ENCODE measurements at regions not wholly inside any gene's neighbourhood (a gene's known extent, or its start where the extent isn't known, plus 50 kb on each side); places are given as distances from the start of the nearest gene placed in this dataset.

DNA sequence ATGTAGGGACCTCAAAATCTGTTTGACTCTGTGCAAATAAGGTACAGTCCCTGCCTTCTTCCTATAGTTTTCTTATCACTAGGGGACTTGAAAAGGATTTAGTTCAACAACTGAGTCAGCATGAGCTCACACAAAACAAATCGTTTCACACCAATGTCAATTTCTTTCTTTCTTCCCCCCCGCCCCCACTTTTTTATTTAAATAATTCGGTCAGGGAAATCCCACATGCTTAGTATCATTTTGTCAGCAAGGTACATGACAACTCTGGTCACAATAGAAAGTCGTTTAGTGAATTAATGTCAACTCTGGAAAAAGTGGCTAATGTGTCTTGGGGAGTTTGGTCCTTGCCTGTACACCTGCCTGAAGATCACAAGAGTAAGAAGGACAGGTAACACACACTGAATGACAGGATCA is 232.2 kb upstream of the PLEKHG7 start:
- Mint-ChIP-seq H3K4me3 (ENCODE audit: unreplicated experiment) (no peak overlapping the region), H3K9me3 (ENCODE audit: unreplicated experiment) (no peaks in the 10 kb centered on the region), H3K27me3 (ENCODE audit: insufficient read depth, unreplicated experiment) (no peaks in the 10 kb centered on the region), H3K36me3 (ENCODE audit: insufficient read depth, unreplicated experiment) (no peaks in the 10 kb centered on the region), H3K27ac (ENCODE audit: low read depth, unreplicated experiment) (no peak overlapping the region), H3K4me1 (ENCODE audit: insufficient read depth, unreplicated experiment) (peaks cover 10% of the 10 kb centered on the region)
- no TSS peak for BruUV-seq (replicated peaks)
- ChIA-PET CTCF (interaction anchor here (0.7 kb wide), 1 partner anchor 52 kb away, joined by 3 read pairs; no protein-coding TSS in a partner anchor), POLR2A (no interaction called here)
- intact Hi-C loops (cut with micrococcal nuclease): no loop called here
- no peak for DNase-seq (ENCODE audit: unreplicated experiment)
- TF ChIP-seq CTCF (IDR thresholded peaks at IDR 0.05; ENCODE audit: unreplicated experiment): no peak

GRCh38 chr12:92469837-92470236 is 233.0 kb upstream of the PLEKHG7 start:
- TF ChIP-seq CTCF (IDR thresholded peaks at IDR 0.05; ENCODE audit: unreplicated experiment): no peak
- no peaks in the 10 kb centered on the region for H3K9me3 Mint-ChIP-seq (ENCODE audit: unreplicated experiment)
- H3K27ac Mint-ChIP-seq (ENCODE audit: low read depth, unreplicated experiment): no peak overlapping the region
- ChIA-PET POLR2A (no interaction called here), CTCF (interaction anchor here (0.6 kb wide), 2 partner anchors 268 to 323 kb away, joined by 3 read pairs; no protein-coding TSS in a partner anchor)
- peak; percentile 16 for DNase-seq (ENCODE audit: unreplicated experiment)
- H3K36me3 Mint-ChIP-seq (ENCODE audit: insufficient read depth, unreplicated experiment): no peaks in the 10 kb centered on the region
- peaks cover 12% of the 10 kb centered on the region for H3K4me1 Mint-ChIP-seq (ENCODE audit: insufficient read depth, unreplicated experiment)
- intact Hi-C loops (cut with micrococcal nuclease): no loop called here
- no TSS peak for BruUV-seq (replicated peaks)
- no peaks in the 10 kb centered on the region for H3K27me3 Mint-ChIP-seq (ENCODE audit: insufficient read depth, unreplicated experiment)
- no peak overlapping the region for H3K4me3 Mint-ChIP-seq (ENCODE audit: unreplicated experiment)

DNA sequence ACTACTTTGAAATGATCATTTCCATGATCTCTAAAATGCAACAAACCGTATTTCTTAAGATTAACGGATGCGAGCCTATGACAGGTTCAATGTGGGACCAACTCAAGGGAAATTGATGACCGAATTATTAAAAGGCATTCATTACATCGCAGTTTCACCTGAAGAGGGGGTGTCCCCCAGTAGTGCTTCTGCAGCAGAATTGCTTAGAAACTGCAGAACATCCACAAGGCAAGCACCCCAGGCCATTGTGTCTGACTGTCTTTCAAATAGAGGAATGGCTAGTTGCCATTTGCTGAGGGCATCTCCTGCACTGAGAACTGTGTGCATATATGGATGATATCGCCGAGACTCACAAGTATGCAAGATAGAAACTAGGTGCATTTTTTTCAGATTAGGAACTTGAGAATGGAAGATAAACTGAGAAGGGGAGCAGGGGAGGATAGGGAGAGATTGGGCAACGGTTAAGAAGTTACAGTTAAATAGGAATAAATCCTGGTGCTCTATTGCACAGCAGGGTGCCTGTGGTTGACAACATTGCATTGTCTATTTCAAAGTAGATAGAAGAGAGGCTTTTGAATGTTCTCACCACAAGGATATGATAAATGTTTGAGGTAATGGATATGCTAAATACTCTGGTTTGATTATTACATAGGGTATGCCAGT is 234.3 kb upstream of the PLEKHG7 start:
- POLR2A ChIA-PET: no interaction called here
- CTCF ChIA-PET: no interaction called here
- intact Hi-C loops (cut with micrococcal nuclease): no loop called here
- Mint-ChIP-seq H3K9me3 (ENCODE audit: unreplicated experiment) (no peaks in the 10 kb centered on the region), H3K4me1 (ENCODE audit: insufficient read depth, unreplicated experiment) (peaks cover 15% of the 10 kb centered on the region), H3K27ac (ENCODE audit: low read depth, unreplicated experiment) (no peak overlapping the region), H3K4me3 (ENCODE audit: unreplicated experiment) (no peak overlapping the region), H3K27me3 (ENCODE audit: insufficient read depth, unreplicated experiment) (no peaks in the 10 kb centered on the region), H3K36me3 (ENCODE audit: insufficient read depth, unreplicated experiment) (no peaks in the 10 kb centered on the region)
- TF ChIP-seq CTCF (IDR thresholded peaks at IDR 0.05; ENCODE audit: unreplicated experiment): no peak
- no TSS peak for BruUV-seq (replicated peaks)
- no peak for DNase-seq (ENCODE audit: unreplicated experiment)

GRCh38 chr12:92467886-92468285 is 234.9 kb upstream of the PLEKHG7 start:
- Mint-ChIP-seq H3K27ac (ENCODE audit: low read depth, unreplicated experiment) (no peak overlapping the region), H3K4me1 (ENCODE audit: insufficient read depth, unreplicated experiment) (peaks cover 15% of the 10 kb centered on the region), H3K27me3 (ENCODE audit: insufficient read depth, unreplicated experiment) (no peaks in the 10 kb centered on the region), H3K36me3 (ENCODE audit: insufficient read depth, unreplicated experiment) (no peaks in the 10 kb centered on the region), H3K9me3 (ENCODE audit: unreplicated experiment) (no peaks in the 10 kb centered on the region), H3K4me3 (ENCODE audit: unreplicated experiment) (no peak overlapping the region)
- POLR2A ChIA-PET: no interaction called here
- intact Hi-C loops (cut with micrococcal nuclease): no loop called here
- DNase-seq (ENCODE audit: unreplicated experiment): no peak
- CTCF ChIA-PET: no interaction called here
- no peak for TF ChIP-seq CTCF (IDR thresholded peaks at IDR 0.05; ENCODE audit: unreplicated experiment)
- no TSS peak for BruUV-seq (replicated peaks)

Measured in MCF 10A (cell line).